NCI-H1436 treated with DMSO at 0.1 percent for 48 hours (cell line): ENCODE measurements at regions not wholly inside any gene's neighbourhood (a gene's known extent, or its start where the extent isn't known, plus 50 kb on each side); places are given as distances from the start of the nearest gene placed in this dataset.
"Not testable (repeated sequence)": the region's sequence is repeated elsewhere in the genome, so short reads cannot be mapped to it uniquely, and the experiment has no call there.

Experiments used
- DNase-seq: peaks from one replicate; lab custom pipeline; 2025; lab: John Stamatoyannopoulos, UW

DNA sequence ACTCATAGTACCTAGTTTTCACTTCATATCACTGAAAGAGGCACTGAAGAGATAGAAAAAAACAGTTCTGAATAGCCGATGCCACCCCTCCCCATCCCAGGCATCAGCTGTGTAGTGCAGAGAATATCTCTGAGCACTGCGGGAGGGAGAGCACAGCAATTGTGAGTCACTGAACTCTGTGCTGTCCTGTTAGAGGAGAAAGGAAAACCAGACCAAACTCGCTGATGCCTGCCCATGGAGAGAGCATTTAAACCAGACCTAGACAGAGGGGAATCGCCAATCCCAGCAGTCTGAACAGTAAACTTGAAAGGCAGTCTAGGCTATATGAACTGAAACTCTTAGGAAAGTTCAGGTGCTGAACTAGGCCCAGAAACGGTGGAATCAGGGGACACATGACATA, 120.1 kb upstream of the SLC30A5 start:
- no peak for DNase-seq

DNA sequence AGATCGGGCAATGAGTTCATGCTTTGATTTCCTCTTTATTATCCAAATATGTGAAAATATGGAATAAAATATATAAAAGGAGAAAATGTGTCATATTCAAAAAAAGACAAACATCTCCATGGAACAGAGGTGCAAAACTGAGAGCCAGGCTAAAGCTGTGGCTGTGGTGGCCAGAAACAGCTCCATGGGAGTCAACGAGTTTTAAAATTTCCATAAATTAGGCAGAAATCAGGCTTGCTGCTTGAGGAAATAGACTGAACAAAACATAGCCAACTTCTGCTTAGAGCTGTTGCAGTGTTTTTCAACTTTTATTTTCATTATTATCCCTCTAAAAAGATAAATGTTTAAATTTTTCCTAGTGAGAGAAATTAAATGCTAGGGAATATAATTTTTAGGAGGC, 110.8 kb upstream of the SLC30A5 start:
- DNase-seq = no peak

DNA sequence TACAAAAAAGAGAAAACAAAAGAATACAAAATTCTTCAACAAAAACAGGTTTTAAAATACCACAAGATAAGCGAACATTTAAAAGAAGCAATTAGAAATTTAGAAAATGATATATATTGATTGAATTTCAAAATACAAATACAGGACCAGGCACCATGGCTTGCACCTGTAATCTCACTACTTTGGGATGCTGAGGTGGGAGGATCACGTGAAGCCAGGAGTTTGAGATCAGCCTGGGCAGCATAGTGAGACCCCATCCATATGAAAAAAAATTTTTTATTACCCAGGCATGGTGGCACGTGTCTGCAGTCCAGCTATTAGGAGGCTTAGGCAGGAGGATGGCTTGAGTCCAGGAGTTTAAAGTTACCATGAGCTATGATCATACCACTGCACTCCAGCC, 109.9 kb upstream of the SLC30A5 start:
- no peak for DNase-seq

DNA sequence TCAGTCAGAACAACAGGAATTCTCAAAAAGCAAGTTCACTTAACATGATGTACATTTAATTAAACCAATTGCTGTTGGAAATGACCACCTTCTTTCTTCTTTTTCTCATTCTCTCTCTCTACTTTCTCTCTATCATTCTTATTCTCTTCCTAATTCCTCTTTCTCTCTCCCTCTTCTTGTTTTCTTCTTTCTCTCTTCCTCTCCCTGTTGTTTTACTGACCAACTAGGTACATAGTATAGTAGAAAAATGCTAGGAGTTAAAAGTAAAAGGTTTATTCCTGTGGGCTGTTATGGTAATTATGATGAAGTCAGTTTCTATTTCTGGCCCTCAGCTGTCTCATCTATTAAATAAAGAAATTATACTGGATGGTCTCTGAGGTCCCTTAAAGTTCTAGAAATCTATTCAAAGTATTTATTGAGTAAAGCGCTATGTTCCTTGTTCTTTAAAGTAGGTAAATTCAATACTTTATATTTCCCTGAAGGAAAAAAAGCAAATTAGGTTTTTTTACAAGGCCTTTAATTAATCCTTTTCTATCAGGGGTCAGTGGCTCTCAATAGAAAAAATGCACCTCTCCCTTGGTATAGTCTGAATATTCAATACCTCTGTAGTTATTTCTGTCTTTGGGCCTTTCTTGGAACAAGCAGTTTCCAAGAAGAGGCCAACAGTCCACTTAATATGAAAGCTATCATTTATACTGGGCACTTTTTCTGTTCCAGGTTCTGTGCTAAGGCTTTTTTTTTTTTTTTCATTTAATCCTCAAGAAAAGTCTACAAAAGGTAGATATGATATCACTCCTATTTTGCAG, 102.3 kb upstream of the SLC30A5 start:
- no peak for DNase-seq

DNA sequence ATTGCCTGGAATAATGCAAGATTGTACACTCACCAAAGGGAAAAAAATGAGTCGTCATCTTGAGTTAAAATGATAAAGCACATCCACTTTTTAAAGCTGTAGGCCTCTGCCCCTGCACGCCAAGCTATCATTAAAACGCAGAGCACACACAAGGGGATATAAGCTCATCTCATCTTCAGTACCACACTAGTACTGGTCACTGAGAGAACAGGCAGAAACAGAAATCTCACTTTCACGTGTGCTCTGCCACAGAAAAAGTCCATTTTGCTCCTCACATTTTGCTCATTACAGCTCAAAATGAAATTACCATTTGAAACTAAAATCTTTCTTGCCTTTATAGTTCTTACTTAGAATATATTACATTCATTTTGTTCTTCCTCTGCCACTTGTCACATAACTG, 99.2 kb upstream of the SLC30A5 start:
- DNase-seq = no peak

DNA sequence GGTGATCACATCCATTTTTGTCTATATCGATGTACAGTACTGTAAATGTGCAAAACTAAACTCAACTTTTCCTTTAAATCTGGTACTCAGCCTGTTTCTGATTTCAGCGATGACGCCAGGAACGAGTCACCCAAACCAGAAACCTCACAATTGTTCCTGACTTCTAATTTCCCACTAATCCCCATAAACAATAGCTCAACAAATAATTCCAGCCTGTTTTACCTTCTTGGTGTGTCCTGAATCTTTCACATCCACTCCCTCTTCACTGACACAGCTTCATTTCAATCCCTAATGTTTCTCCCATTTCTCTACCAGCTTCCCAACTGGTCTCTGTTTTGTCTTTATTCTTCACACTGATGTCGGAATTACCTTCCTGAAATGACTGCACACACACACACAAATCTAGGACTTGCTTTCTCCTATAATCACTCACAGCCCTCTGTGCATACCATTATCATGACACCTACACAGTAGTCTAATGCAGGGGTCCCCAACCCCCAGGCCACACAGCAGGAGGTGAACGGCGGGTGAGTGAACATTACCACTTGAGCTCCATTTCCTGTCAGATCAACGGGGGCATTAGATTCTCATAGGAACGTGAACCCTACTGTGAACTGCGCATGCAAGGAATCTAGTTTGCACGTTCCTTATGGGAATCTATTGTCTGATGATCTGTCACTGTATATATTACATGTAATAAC, 97.8 kb upstream of the SLC30A5 start:
- no peak for DNase-seq

DNA sequence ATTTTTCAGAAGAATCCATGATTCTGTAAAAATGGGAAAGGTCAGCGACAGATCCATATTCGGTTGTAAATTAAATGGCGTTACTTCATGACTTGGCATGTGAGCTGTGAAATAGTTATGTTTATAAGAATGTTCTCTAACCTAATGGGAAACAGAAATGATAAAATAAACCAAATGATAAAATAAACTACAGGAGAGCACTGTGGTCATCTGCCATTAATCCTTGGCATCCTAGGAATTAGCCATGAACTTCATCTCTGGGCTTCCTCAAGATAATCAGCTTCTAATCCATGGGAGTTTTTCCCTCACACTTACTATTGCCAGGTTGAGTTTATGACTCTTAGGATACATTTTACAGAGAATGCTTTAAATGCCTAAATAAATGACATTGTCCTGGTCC, 94.6 kb upstream of the SLC30A5 start:
- no peak for DNase-seq

DNA sequence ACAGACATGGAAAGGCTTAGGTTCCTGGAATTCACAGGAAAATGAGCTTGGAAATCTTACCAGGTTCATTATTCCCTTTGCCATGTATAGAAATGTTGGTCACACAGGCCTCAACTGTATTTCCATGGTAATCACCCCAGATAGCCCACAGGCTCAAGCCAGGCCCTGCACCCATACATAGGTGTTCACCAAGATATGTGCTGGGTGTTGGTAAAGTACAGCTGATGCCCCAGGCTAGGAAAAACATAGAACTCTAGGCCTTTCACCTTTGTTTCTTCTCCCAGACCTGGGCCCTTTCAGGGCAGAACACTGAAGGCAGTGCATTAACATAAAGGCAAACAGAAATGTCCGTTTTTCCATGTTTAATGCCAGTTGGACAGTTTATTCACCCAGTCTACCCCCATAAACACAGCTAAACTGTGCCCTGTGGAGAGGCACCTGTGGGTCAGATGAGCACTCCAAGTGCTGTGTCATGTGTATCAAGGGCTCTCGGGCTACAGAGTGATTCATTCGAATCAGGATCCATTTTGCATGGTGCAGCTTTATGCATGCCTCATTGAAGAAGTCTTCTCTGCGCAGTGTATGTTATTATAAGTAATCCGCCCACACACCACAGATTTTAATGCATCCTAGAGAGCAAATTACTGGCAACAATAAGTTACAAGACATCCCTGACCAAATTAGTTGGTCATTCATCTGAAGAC, 93.4 kb upstream of the SLC30A5 start:
- DNase-seq = no peak

DNA sequence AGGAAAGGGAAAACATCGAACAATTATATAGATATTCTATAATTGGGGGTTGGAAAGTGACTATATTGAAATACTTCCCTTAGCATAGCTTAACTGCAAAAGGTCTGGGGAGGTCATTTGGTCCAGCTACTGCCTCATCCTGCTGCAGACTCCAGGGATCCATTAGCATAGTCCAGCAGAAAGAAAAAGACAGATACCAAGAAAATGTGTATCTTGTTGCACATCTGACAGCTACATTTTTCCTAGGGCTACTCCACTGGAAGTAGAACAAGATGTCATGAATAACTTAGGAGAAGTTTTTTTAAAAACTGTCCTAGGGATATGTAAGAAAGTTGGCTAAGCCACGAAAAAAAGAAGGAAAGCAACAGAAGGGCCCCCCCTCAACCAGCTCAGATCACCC, 92.9 kb upstream of the SLC30A5 start:
- DNase-seq = no peak

DNA sequence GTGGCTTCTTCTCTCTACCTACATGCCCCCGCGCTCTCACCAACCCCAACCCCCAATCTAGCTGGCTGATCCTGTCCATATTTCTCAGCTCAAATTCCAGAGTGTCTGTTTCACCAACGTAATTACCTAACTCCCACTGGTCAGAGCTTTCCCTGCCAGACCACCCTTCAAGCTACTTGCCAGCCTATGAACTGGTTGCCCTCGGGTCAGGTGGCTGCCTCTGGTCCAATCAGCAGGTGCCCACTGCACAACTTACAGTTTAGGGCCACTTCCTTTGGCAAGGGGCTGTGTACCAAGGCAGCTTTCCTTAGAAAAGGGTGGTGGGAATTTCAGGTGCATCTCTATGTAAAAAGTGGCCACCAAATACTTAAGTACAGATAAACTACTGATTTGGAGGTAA, 92.2 kb upstream of the SLC30A5 start:
- DNase-seq = no peak

DNA sequence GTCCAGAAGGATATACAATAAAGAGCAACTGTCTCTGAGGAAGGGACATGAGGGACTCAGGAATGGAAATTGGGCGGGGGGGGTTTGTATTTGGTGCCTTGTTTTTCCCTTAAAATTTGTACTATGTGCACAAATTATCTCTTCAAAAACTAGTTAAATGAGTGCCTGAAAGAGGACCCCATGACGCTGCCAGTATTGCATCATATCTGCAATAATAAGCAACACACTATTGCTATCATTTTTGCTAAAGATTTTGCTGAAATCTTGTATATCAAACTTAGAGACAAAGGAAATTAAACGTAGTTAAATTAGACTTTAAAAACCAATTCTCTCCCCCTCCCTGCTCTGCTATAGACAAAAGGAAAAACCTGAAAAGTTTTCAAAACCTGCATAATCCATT, 89.7 kb upstream of the SLC30A5 start:
- DNase-seq = no peak

DNA sequence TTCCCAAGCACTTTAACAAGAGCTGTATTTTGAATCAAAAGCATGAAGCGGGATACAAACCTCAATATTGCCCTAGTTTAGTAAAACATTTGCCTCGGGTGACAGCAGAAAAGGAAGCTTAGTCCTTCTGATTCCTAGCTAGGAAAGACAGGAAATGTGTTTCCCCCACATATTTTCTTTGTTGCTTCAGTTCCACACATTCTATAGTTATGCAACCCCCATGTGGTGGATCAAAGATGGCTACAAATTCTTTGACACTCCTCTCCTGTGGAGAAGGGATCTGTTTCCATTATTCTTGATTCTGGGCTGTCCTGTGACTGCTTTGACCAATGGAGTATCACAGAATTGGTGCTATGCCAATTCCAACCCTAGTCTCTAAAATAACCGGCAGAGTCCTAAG, 89.1 kb upstream of the SLC30A5 start:
- no peak for DNase-seq

DNA sequence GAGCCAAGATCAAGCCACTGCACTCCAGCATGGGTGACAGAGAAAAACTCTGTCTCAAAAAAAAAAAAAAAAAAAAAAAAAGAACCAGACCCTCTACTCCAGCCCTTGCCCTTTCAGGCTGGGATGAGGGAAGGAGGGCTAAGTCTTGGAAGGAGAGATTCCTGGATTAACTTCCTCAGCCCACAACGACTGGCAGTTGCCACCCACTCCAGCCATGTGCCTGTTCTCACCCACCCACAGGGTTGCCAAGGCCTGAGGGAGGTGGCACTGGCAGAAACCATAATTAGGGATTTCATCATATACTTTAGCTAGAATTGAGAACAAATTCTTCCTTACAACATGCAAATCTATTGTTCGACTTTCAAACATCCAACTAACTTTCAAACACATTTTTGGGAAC, 87.8 kb upstream of the SLC30A5 start:
- DNase-seq = no peak

DNA sequence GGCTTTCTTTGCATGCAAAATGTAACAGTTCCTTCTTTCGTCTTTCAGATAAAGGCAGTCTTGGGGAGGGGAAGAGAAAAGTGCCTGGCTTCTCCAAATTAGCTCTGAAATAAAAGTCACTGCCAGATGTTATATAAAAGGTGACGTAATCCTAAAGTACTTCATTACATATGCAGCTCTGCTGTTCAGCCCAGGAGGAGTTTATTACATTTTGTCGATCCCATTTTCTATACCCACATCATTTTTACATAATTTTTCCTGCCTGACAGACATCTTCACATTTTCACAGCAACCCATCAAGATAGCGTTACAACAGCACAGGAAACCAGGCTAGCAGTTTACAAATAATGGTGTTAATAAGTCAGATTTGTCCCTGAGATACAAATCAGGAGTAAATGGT, 86.7 kb upstream of the SLC30A5 start:
- no peak for DNase-seq

DNA sequence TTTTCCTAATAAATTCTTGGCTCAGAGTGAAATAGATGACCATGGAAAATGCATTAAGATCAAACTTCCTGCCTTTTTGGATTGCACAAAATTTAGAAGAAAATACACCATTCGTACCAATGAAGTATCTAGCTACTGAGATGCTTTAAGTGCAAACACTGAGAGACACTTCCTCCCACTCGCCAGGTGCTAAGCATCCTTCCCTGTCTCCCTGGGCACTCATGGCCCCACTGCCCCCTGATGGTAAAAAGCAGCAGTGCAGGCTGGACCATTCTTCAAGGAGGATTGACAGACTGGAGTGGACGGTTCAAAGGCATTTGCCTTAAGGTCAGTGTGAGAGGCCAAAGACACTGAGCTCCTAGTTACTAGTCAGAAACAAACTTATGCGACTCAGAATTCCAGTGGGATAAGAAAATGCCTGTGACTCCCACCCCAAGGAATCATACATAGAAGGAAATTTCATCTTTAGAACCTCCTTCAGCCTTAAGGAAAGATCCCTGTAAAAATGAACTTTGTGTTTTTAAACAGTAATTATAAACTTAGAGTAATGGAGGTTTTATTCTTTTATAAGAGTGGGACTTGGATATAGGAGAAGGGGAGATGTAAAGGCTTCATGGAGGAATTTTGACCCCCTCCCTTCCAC, 86.0 kb upstream of the SLC30A5 start:
- no peak for DNase-seq

DNA sequence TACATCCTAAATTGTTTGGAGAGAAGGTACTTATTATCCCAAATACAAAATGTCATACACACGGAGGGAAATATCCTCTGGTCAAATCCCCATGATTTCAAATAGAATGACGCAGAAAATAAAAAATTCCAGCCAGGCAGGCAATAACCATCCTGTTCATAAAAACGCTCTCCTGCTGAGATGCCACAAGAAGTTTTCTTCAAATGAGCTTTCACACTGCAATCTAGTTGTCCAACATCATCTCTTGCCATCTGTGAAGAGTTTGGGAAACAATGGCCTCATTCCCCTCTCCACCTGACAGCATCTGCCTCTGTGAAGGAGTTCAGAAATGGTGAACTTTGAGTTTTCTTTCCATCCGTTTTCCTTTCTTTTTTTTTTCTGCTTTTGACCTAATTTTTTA, 83.3 kb upstream of the SLC30A5 start:
- DNase-seq = no peak

DNA sequence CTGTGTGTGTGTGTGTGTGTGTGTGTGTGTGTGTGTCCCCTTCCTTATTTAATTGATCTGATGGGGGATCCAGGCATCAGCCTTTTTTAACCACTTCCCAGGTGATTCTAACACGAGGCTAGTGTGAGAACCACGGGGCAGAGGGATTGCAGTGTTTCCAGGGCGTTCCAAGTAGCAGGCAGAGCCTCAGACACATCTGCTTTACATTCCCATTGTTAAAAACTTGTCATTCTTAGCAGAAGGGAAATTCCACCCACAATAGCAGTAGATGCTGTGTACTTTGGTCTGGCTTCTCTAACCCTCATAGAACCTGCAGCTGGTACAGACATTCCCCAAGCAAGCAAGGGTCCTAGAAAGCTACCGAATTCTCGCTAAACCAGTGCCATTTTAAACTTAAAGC, 81.9 kb upstream of the SLC30A5 start:
- DNase-seq = no peak

DNA sequence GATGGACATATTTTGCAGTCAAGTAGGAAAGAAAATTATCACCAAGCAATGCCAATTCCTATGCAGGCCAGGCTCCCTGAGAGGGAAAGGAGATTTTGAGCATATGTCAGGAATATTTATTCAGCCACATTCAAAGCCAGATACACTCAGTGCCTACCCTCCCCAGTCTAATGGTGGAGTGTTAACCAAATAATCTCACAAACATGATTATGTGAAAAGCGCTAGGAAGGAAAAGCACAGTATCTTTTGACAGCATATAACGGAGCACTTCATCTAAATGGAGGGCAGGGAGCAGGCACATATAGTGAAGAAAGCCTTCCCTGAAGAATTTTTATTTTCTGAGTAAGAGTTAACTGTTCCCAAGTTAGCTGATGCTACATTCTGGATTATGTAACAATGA, 80.3 kb upstream of the SLC30A5 start:
- no peak for DNase-seq

DNA sequence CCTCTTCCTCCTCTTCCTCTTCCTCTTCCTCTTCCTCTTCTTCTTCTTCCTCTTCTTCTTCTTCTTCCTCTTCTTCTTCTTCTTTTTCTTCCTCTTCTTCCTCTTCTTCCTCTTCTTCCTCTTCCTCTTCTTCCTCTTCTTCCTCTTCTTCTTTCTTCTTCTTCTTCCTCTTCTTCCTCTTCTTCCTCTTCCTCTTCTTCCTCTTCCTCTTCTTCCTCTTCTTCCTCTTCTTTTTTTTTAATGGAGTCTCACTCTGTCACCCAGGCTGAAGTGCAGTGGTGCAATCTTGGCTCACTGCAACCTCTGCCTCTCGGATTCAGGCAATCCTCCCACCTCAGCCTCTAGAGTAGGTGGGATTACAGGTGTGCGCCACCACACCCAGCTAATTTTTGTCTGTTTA, 79.8 kb upstream of the SLC30A5 start:
- DNase-seq = not testable (repeated sequence)

DNA sequence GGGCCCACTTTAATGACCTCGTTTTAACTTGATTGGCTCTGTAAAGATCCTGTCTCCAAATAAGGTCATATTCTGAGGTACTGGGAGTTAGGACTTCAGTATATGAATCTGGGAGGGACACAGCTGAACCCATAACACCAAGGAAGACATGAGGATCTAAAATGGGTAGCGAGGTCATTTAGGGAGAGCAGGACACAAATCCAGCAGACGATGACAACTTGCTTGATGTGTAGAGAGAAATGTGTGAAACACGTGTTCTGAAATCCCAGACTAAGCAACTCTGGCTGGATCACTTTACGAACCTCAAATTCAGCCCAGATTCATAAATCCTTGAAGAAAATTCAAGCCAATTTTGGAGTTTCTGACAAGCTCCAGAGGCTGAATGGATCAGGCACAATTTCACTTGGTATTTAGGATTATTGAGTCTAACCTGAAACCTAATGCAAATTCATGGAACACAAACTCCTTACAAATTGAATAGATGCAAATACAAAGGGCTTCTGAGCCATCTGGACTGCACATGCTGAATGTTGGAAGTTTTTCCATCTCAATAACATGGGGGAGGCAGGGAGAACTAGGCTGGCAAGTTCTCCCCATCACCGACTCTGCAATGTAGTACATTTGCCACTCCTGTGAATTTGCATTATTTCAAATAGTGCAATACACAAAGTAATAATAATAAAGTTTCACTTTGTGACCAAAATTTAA, 74.0 kb upstream of the SLC30A5 start:
- DNase-seq = no peak

DNA sequence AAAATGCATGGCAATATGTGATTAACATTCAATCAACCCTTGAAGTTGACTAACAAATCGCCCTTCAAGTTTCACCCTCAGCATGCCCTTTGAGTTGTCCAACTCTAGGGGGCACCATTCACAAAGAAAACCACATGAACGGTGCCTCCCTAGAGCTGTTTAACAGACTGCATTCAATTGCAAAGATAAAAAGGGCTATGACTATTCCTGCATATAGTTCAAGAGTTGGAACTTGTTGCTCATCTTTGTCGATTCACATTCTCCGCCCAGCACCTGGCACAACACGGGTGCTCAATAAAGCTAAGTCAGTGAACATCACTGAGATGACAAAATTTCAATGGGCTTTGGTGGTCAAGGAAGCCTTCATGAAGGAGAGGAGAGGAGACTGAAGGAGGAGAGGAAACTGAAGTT, 69.6 kb upstream of the SLC30A5 start:
- no peak for DNase-seq

DNA sequence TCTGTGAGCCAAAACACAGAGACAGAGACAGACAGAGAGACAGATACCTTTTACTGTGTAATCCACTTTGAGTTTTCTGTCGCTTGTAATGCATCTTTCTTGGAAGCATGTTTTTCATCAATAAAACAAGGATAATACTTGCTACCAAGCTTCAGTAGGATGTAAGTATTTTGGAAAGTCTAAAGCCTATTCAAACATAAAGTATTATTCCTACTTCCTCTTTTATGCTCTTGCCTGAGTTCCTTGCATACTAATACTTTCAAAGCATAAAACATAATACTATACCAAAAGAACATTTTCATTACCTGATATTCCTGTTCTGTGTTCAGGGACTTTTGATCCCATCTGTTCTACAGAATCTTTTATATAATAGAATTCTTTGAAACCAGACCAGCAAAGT, 64.5 kb upstream of the SLC30A5 start:
- no peak for DNase-seq
